ENCODE measurements at regions not wholly inside any gene's neighbourhood (a gene's known extent, or its start where the extent isn't known, plus 50 kb on each side); places are given as distances from the start of the nearest gene placed in this dataset.
"Not testable (repeated sequence)": the region's sequence is repeated elsewhere in the genome, so short reads cannot be mapped to it uniquely, and the experiment has no call there.

DNA sequence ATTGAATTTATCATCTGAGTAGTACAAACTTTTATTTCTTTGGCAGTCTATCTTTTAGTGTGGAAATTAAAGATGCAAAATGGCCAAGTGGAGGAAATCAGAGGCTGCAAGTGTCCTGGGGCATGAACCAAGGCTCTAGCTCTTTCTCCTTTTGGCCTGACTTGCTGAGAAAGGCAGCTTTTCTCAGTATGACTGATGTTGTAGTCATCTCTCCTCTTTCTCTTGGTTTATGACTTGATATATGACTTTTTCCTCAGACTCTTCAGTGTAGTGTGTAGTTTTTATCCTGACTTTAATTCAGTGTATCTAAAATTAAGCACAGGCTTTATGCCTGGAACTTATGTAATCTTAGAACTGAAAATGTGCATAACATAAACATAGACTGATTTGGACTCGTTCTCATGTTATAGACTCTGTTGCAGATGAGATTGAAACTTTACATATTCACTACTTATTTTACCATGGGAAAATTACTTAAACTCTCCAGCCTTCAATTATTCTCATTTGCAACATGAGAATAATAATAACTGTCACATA is 65.7 kb downstream of the SLITRK5 start:
- DNase-seq = no peak

DNA sequence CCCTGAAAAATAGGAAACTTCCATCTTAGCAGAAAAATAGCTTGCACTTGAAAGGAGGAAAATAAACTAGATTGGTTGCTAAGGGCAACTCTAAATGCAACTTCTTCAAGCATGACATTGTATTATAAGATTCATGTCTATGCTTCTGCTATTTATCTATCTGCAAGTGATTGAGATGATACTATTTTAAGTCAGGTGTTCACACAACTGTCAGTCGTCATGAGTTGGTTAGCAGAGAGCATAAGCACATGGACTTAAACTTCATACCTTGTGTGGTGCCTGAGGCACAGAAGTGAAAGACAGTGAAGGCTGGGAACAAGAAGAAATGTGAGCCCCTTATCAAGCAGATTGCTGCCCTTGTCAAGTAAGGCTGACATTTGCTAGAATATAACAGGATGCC is 82.9 kb downstream of the SLITRK5 start:
- no peak for DNase-seq

DNA sequence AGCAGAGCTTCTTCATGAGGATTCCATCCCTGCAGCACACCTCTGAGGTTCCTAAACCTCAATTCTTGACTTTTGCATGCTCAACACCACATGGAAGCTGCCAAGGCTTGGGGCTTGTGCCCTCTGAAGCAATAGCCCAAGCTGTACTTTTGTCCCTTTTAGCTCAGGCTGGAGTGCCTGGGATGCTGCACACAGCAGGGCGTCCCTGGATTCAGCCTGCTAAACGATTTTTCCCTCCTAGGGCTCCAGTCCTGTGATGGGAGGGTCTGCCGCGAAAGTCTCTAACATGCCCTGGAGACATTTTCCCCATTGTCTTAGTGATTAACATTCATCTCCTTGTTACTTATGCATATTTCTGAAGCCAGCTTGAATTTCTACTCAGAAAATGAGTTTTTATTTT is 98.3 kb downstream of the SLITRK5 start:
- DNase-seq = no peak

DNA sequence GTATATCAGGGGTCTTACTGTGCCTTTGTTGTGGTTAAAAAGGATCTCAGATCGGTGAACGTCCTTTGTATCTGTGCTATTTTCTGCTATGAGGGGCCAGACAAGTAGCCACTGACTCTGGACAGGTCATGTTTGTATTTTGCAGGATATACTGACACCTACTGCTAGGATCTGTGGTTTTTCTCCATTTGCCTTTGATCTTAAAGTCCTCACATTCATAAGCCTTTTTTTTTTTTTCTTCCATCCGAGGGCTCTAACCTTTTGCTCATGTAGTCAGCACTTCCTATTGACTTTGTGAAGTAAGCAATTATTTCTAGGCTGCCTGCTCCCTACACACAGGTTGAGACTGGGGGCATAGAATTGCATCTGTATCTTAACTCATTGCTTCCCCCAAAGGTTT is 106.2 kb downstream of the SLITRK5 start:
- DNase-seq = no peak

DNA sequence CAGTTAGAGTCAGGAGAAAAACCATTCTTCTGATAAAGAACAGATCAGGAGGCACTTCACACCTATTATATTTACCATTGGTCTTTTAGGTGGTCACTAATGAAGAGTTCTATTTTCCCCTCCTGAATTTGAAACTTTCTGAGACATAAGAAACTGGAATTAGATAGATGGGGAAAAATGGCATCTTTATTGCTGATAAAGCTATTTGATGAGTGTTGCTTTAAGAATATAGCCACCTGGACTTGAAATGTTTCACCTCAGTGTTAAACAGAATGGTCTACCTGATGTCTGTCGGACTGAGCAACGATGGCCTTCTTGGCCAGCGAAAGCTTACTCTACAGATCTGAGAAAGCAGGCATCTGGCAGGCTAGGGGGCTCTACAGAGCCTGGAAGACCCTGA is 107.0 kb downstream of the SLITRK5 start:
- no peak for DNase-seq

DNA sequence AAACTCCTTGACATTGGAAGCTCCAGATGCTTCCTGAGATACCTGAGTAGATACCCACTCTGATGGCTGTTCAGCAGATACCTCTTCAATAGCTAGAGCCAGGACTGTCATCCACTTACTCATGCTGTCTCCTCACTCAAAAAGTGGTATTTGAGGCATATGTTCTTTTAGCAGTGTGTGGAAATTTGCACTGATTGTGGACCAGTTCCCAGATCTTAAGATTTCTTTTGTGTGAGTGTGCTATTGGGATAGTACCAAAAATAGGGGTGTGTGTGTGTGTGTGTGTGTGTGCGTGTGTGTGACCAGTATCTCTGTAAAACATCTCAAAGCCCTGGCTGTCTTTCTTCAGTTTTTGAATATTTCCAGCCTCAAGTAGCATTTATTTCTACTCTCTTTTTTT is 108.3 kb downstream of the SLITRK5 start:
- DNase-seq = no peak

DNA sequence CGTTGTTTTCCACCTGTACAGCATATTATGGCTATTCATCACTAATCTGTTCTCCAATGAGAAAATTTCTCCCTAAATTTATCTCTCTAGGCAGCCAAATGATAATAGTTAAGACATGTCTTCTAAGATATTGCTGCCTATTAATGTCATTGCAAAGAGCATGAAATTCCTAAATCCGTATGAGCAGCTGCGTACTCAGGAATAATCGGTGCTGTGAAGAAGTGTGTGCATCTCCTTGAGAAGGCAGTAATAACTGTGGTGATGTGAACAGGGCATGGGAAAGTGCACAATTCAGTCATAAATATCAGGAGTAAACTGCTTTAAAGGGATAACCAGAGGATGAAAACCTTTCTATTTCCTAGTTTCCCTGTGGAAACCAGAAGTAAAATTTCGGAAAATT is 112.2 kb downstream of the SLITRK5 start:
- no peak for DNase-seq

DNA sequence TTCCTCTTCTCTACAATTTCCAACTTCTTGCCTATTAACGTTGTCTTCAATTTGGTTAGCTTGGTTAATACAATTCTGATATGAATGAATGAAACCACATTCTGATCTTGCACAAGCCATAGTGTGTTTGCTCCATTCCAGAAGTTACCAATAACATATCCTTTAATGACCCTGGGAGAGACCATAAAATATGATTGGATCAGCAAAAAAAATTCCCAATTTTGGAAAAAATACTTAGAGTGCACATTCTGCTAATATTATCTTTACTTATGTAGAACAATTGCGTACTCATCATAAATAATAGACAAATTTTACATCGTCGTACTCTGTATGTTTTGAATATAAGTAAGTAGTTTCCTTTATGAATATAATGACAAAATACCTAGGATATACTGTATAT is 117.2 kb downstream of the SLITRK5 start:
- DNase-seq = no peak

DNA sequence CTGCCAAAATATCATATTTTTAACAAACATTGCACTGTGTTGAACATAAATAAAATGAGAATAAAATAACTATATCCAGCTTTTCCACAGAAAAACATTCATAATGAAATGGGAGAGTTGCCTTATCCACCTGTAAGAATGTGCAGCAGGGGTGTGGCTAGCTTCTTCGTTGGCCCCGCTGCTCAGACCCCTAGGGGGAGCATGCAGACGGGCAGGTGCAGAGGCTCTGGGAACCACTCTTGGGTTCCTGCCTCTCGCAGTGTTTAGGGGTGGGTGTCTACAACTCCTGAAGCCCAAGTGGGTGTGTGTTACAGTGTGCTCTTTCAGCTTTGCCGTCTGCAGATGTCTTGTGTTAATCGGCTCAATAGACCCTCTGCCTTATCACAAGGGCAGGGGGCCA is 121.7 kb downstream of the SLITRK5 start:
- no peak for DNase-seq

DNA sequence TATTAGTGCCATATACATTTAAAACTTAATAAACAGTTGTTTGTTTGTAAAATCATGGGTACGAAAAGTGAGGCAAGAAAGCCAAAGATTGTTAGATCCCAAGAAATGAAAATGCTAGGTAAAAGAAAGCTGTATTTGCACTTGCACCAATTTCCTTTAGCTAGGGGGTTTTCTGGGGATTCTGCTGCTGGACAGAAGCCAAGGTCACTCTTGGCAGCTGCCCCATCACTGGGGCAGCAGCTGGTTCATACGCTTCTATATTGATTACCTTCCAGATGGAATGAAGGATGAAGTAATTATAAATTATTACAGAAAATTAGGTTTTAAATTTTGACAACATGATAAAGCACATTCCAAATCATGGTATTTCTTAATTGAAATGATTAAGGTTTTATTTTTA is 127.4 kb downstream of the SLITRK5 start:
- DNase-seq = no peak

DNA sequence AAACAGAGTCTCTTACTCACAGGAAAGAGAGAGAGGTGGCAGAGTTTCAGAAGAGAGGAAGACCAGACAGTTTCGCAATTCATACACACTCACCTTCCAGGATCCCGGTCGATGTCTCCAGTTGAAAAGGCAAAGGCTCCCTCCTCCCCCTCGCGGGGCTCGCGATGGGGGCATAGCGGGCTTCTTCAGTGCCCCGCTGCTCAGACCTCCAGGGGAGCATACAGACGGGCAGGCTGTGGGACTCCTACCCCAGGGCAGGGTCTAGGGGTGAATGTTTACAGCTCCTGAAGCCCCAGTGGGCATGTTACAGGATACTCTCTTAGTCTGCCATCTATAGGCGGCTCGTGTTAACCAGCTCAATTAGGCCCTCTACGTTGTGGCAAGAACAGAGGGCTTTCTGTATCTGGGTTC is 139.2 kb downstream of the SLITRK5 start:
- DNase-seq = no peak

DNA sequence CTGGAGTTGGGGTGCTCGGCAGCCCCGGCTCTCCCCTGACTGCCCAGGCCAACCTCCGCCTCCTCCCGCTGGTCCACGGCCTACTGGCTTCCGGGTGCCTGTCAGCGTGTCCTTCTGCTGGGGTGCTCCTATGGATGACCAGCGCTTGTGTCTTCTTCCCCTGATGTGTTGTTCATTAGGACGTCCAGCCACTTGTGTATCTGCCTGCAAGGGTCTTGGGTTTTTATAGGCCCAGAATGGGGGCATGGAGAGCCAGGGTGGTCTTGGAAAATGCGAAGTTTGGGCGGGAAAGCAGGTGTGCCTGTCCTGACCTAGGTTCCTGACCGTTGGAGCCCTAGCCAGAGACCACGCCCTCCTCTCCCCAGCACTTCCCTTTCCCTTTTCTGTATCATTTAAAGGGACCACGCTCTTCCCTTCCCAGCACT is 139.8 kb downstream of the SLITRK5 start:
- DNase-seq = no peak

DNA sequence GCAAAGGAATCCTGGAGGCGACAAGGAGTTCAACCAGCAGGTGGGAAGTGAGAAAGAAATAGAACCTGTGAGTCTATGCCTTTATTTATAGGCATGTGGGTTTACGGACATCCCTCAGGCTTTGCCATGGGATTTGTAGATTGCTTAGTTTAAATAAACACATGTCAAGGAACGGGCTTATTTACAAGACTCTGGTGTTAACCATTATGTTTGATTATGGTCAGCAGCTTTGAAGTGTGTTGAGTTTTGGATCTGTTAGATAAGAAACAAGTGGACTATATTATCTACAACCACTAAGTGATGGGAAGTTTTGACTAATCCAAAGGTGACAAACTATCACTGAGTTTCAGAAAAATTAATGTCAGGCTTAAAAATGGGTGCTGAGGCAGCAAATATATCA is 143.2 kb downstream of the SLITRK5 start:
- no peak for DNase-seq

DNA sequence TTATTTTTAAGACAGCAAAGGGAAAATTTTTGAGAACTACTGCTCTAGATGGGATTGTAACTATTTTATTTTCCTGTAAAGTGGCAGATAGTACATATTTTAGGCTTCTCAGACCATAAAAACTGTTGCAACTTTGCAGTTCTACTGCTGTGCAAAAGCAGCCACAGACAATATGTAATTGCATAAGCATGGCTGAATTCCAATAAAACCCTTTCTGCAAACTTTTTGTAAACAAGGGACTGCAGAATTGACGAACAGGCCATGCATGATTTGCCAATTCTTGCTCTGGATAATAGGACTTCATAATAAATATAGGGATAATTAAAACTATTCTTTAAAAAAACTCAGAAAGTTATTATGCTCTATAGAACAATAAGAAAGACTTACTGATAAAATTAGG is 149.1 kb downstream of the SLITRK5 start:
- no peak for DNase-seq

DNA sequence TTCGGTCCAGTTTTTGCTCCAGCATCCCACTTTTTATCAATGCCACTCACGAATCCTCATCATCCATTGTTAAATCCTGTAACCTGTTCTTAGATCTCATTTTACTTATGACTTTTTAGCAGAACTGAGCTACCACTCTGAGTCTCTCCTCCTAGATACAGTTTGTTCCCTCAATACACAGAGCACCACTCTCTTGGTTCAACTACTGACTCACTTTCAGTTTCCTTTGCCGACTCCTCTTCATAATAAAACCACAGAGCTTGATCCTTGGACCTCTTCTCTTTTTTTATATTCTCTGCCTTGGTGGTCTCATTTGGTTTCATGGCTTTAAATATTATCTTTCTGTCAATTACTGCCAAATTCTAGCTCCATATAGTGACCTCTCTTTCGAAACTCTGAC is 150.3 kb downstream of the SLITRK5 start:
- no peak for DNase-seq

DNA sequence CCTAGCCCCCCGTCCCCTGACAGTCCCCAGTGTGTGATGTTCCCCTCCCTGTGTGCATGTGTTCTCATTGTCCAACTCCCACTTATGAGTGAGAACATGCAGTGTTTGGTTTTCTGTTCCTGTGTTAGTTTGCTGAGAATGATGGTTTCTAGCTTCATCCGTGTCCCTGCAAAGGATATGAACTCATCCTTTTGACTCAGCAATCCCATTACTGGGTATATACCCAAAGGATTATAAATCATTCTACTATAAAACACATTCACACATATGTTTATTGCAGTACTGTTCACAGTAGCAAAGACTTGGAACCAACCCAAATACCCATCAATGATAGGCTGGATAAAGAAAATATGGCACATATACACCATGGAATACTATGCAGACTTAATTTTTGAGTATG is 155.1 kb downstream of the SLITRK5 start:
- not testable (repeated sequence) for DNase-seq

DNA sequence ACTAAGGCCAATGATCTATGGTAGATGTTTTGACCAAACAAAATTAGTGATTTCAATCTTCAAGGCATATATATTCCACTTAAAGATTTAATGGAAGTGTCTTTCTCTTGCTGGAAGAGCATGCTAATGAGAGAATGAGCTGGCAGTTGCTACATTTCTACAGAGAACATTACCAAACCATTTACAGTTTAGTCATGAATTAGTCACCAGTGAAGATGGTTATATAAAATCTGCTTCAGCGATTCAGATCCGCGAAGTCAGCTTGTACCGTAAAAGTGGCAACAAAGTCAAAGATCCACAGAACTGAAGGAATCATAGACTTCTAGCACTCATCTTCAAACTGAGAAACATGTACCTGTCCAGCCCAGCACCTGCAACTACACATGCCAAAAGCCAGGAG is 156.3 kb downstream of the SLITRK5 start:
- no peak for DNase-seq

DNA sequence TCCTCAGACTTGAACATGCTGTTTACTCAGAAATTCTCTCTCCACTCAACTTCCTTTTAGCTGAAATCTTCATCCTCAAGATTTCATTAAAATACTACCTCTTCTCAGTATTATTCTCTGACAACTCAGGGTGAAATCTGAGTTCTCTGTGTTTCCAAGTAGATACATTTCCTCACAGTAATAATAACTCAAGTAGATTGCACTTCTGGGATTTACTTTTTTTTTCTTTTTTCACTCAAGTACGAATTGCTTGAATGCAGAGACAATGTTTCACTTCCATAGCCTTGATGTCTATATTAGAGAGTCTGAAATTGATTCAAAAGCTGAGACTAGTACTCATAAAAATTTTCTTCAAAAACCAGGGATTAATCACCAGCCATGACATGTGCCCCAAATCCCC is 166.4 kb downstream of the SLITRK5 start:
- no peak for DNase-seq

DNA sequence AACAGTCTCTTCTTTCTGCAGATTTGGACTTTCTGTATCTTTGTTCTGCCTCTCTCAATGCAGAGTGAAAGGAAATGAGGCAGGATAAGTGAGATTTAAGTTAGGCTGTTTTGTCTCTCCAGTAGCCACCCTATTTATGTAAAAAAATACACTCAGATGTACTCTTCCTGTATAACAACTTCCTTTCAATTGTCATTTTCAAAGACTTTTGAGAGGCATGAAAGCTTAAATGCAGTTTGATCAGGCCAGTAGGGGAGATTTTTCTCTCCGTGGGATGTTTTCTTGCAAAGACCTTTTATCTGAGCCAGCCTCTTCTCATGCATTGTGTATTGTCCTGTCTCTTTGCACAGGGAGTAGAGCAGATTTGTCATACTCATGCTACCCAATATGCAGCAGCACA is 166.8 kb downstream of the SLITRK5 start:
- no peak for DNase-seq

DNA sequence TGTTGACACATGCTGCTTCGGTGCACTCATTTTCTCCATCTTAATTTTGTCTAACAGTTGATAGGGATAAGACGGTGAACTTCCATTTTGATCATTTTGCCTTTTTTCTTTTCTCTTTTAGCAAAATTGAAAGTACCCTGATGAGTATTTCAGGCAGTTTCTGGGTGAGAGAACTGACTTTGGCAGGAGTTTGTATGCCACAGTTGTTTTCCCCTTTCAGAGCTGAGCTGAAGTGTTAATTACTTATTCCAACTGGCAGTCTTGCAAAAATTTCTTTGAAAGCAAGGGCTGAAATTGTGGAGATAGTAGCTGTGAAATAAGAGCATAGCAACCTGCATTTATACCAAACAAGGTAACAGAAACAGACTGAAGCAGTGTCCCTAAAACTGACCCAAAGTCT is 180.2 kb downstream of the SLITRK5 start:
- no peak for DNase-seq

DNA sequence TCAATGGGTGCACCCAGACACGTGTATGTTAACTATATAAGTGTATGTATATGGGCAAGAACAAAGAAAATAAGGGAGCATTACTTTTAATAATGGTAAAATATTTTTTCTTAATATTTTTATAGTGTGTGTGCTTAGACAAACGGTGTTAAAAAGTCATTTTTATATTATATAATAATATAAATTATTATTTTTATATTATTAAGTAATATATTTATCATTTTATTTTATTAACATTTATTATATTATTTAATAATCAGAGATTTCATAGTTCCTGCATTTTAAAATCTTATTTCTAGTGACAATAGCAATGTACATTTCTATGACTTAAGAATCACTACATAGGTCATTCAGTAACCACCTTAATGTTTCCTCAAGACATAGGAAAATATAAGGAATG is 184.4 kb downstream of the SLITRK5 start:
- no peak for DNase-seq

DNA sequence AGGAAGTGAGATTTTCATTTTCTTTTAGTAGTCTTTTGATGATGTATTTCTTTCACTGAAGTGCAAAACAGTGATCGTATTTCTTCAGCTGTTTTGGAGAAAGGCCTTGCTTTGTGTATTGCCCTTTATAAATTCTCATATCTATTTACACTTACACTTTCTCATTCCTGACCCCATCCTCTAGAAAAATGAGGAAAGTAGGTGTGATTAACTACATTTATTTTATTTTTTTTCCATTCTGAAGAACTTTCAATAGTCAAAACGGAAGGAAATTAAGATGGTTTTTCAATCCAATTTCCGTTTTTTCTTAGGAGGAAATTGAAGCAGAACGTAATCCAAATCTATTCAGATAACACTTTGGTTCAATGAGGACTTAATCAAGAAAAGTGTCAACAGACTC is 188.1 kb downstream of the SLITRK5 start:
- DNase-seq = no peak

DNA sequence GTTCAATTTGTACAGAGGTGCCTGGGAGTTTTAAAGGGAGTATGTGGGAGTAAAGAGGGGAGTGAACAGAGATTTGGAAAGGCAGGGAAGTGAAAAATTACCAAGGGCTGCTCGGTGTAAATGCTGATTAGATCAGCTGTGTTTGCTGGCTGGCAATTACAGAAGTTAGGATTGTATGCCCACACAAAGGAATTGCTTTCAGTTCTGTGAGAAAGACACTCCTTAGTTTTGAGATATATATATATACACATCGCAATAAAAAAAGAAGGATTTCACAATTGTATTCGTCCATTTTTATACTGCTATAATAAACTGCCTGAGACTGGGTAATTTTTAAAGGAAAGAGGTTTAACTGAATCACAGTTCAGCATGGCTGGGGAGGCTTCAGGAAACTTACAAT is 196.3 kb downstream of the SLITRK5 start:
- DNase-seq = no peak

DNA sequence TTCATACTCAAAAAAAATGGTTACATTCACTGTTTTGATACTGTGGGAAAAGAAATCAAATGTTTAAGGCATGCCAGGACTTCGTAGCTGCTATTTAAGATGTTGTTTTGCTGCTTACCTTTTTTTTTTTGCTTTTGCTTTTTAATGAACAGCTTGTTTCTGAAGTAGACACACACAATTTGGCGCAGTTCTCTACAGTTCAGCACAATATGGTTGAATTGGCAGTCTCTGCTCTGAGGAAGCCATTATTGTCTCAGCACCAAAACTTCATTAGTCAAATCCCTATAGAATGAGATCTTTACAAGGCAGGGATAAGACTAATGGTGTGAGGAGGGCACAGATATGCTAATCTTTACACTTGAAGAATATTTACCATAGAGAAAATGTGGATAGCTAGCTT is 197.6 kb downstream of the SLITRK5 start:
- no peak for DNase-seq

DNA sequence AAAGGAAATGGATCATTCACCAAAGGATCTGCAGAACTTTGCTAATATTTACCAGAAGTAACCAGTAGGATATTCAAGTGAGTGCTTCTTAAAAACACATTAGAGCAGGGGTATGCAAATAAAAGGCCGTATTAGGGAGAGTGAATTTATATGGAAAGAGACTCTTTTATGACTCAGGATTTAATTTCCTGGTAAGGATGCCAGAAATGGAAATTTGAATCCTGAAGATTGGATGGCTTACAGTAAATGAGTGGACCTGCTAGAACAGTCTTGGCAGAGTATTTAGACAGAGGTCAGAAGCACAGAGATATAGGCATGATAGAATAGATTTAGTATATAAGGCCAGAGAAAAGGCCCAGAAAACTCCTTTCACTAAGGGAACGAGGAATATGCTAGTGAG is 201.6 kb downstream of the SLITRK5 start:
- no peak for DNase-seq

DNA sequence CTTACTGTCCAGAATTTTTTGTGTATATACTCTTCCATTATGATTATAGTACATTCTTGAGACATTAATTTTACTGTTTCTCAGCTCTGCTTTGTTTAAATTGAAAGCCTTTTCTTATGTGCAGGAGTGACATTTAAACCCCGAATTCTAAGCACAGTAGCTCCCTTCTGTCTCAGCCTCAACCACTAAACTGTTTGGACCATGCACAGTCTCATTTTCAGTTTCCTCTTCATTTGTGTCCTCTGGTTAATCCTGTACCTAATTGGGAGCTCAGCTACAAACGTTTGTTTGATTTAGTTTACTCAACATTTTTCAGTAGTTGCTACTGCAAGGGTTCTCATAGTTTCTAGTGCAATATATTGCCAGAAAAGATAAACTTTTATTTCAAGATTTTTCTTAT is 206.3 kb downstream of the SLITRK5 start:
- DNase-seq = no peak
